ENCODE measurements at regions not wholly inside any gene's neighbourhood (a gene's known extent, or its start where the extent isn't known, plus 50 kb on each side); places are given as distances from the start of the nearest gene placed in this dataset.

DNA sequence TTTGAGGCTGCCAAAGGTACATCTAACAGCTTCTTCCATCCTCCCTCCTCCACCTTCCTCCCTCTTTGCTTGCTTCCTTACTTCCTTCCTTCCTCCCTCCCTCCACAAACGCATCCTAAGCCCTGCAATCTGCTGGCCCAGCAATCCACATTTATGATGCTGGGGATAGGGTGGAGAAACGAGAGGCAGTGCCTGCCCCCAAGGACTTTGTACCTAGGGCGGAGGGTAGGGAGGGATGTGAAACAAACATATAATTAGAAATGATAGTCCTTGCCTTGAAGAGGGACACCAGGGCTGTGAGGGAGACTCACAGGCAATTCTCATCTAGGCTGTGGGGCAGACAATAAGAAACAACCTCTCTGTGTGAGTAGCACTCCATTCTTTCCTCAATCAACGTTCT is 188.3 kb downstream of the ANKRD30B start:
- TF ChIP-seq, protein P1, sequence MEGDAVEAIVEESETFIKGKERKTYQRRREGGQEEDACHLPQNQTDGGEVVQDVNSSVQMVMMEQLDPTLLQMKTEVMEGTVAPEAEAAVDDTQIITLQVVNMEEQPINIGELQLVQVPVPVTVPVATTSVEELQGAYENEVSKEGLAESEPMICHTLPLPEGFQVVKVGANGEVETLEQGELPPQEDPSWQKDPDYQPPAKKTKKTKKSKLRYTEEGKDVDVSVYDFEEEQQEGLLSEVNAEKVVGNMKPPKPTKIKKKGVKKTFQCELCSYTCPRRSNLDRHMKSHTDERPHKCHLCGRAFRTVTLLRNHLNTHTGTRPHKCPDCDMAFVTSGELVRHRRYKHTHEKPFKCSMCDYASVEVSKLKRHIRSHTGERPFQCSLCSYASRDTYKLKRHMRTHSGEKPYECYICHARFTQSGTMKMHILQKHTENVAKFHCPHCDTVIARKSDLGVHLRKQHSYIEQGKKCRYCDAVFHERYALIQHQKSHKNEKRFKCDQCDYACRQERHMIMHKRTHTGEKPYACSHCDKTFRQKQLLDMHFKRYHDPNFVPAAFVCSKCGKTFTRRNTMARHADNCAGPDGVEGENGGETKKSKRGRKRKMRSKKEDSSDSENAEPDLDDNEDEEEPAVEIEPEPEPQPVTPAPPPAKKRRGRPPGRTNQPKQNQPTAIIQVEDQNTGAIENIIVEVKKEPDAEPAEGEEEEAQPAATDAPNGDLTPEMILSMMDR (IDR thresholded peaks at IDR 0.05): no peak
- no peak for TF ChIP-seq POLR2A (IDR thresholded peaks at IDR 0.05)

All from esophagus squamous epithelium (tissue), 4 donors.